ENCODE measurements at regions not wholly inside any gene's neighbourhood (a gene's known extent, or its start where the extent isn't known, plus 50 kb on each side); places are given as distances from the start of the nearest gene placed in this dataset.

GRCh38 chr2:234212534-234212933, 162.0 kb downstream of the SPP2 start:
- TF ChIP-seq CTCF (conservative IDR thresholded peaks at IDR 0.05; ENCODE audit: low read depth, low read length) (no peak), EZH2 (IDR thresholded peaks at IDR 0.05; ENCODE audit: borderline replicate concordance, low read depth, low read length, poor library complexity, severe bottlenecking) (no peak)
